Liver (tissue), 8 donors: ENCODE measurements at regions not wholly inside any gene's neighbourhood (a gene's known extent, or its start where the extent isn't known, plus 50 kb on each side); places are given as distances from the start of the nearest gene placed in this dataset.

ENCODE experiments used
- DNase-seq: peaks from one replicate; pipeline ENCODE4 v3.0.0-alpha.2; 2017; ENCODE audit warnings: low spot score
- H3K27ac ChIP-seq, 2 donors: one replicate each; pipeline ENCODE4 v1.7.0; 2013; ENCODE audit warnings: inconsistent platforms in 2 of 2, low read length in 2 of 2, control low read depth in 1 of 2, low read depth in 1 of 2, mild to moderate bottlenecking in 1 of 2
- H3K27me3 ChIP-seq, 4 donors: one replicate each; pipeline versions ENCODE4 v1.6.1 to v1.7.0; 2013; ENCODE audit warnings: low read length in 3 of 4, inconsistent platforms in 1 of 4, mild to moderate bottlenecking in 1 of 4, moderate library complexity in 1 of 4; ENCODE audit not compliant: control insufficient read depth in 4 of 4, insufficient read depth in 4 of 4
- H3K36me3 ChIP-seq, 4 donors: one replicate each; pipeline versions ENCODE4 v1.6.1 to v1.7.0; 2013; ENCODE audit warnings: low read length in 3 of 4, mild to moderate bottlenecking in 3 of 4, low read depth in 1 of 4, moderate library complexity in 1 of 4; ENCODE audit not compliant: control insufficient read depth in 4 of 4, insufficient read depth in 3 of 4
- H3K4me1 ChIP-seq, 4 donors: one replicate each; pipeline versions ENCODE4 v1.6.1 to v1.7.0; 2013; ENCODE audit warnings: low read length in 3 of 4, mild to moderate bottlenecking in 3 of 4, moderate library complexity in 1 of 4; ENCODE audit not compliant: control insufficient read depth in 4 of 4, insufficient read depth in 4 of 4
- H3K4me3 ChIP-seq, 3 donors: one replicate each; pipeline versions ENCODE4 v1.6.1 to v1.7.0; 2013; ENCODE audit warnings: low read length in 3 of 3, control low read depth in 1 of 3, low read depth in 1 of 3, mild to moderate bottlenecking in 1 of 3
- H3K9ac ChIP-seq, 2 donors: one replicate each; pipeline ENCODE4 v1.7.0; 2013; ENCODE audit warnings: low read length in 2 of 2, mild to moderate bottlenecking in 2 of 2, moderate library complexity in 2 of 2, control low read depth in 1 of 2, low read depth in 1 of 2
- H3K9me3 ChIP-seq, 4 donors: one replicate each; pipeline versions ENCODE4 v1.6.1 to v1.7.0; 2013; ENCODE audit warnings: low read length in 3 of 4; ENCODE audit not compliant: control insufficient read depth in 4 of 4
- EGR1 ChIP-seq, 2 donors: IDR thresholded peaks; 2 replicates each; pipeline ENCODE4 v1.6.1; 2016 to 2018; ENCODE audit warnings: antibody characterized with exemption in 2 of 2, low read depth in 2 of 2
- FOXA1 ChIP-seq: IDR thresholded peaks from 2 replicates; pipeline ENCODE4 v1.6.1; 2016; ENCODE audit warnings: antibody characterized with exemption
- GABPA ChIP-seq, 2 donors: IDR thresholded peaks in 1 of 2; conservative IDR thresholded peaks in 1 of 2; 2 replicates each; pipeline ENCODE4 v1.6.1; 2016; ENCODE audit warnings: antibody characterized with exemption in 2 of 2, mild to moderate bottlenecking in 1 of 2, moderate library complexity in 1 of 2
- HNF4A ChIP-seq, 2 donors: conservative IDR thresholded peaks; 2 replicates each; pipeline ENCODE4 v1.6.1; 2016; ENCODE audit warnings: antibody characterized with exemption in 2 of 2, mild to moderate bottlenecking in 2 of 2
- JUND ChIP-seq, 2 donors: IDR thresholded peaks; 2 replicates each; pipeline ENCODE4 v1.6.1; 2016; ENCODE audit warnings: antibody characterized with exemption in 2 of 2
- NR2F2 ChIP-seq: IDR thresholded peaks from 2 replicates; pipeline ENCODE4 v1.6.1; 2016; ENCODE audit warnings: antibody characterized with exemption
- RAD21 ChIP-seq, 2 donors: IDR thresholded peaks; 2 replicates each; pipeline ENCODE4 v1.6.1; 2016; ENCODE audit warnings: antibody characterized with exemption in 2 of 2, mild to moderate bottlenecking in 2 of 2
- RXRA ChIP-seq, 2 donors: IDR thresholded peaks; 2 replicates each; pipeline ENCODE4 v1.6.1; 2017 to 2018; ENCODE audit warnings: antibody characterized with exemption in 2 of 2, mild to moderate bottlenecking in 1 of 2
- SP1 ChIP-seq: IDR thresholded peaks from 2 replicates; pipeline ENCODE4 v1.6.1; 2018; ENCODE audit warnings: antibody characterized with exemption, mild to moderate bottlenecking
- TAF1 ChIP-seq: conservative IDR thresholded peaks from 2 replicates; pipeline ENCODE4 v1.6.1; 2016; ENCODE audit warnings: antibody characterized with exemption, mild to moderate bottlenecking
- YY1 ChIP-seq: IDR thresholded peaks from 2 replicates; pipeline ENCODE4 v1.6.1; 2016; ENCODE audit warnings: antibody characterized with exemption, mild to moderate bottlenecking
- WGBS: extraction: QIAGEN DNeasy Blood & Tissue Kit; methylation state at CpG from one replicate; pipeline ENCODE4 v1.1.7; 2013; 5-methylcytosine and 5-hydroxymethylcytosine counted together
- TF ChIP-seq, protein P1 (sequence below): IDR thresholded peaks from 2 replicates; pipeline ENCODE4 v1.6.1; 2016; ENCODE audit warnings: antibody characterized with exemption, mild to moderate bottlenecking
- TF ChIP-seq, protein P2 (sequence below): IDR thresholded peaks from 2 replicates; pipeline ENCODE4 v1.6.1; 2016; ENCODE audit warnings: antibody characterized with exemption
- TF ChIP-seq, protein P3 (sequence below): IDR thresholded peaks from 2 replicates; pipeline ENCODE4 v1.6.1; 2016; ENCODE audit warnings: antibody characterized with exemption
- TF ChIP-seq, protein P4 (sequence below): fragments of 150-350 bp; IDR thresholded peaks from 2 replicates; pipeline ENCODE4 v1.5.1; 2017; ENCODE audit warnings: improper control_type of control experiment, low read depth, low read length; ENCODE audit not compliant: missing input control
- donor health status: healthy.
- donor health status: healthy.
- donor health status: healthy.
- donor health status: healthy.
- donor health status: healthy.

DNA sequence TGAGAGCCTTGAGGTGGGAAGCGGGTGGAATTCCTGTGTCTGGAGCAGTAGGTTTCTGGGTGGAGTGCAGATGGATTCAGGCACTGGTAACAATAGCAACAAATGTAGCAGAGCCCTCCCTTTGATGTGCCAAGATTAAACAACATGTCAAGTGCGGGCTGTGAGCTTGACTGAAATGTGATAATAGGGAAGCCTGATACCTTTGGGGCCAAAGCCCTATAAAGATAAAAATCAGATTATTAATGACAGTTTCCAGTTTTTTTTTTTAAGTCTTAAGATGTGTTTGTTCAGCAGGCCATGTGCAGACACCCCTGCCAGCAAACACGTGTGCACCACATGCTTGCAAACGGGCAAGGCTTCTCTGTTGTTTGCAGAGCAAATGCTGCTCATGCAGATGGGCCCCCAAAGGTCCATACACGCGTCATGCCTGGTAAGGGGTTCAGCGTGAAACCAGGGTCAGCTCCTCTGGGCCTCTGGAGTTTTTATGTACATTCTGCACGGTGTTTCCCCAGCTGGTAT lies 193.2 kb downstream of the GADD45G start:
- Histone ChIP-seq H3K4me1 (peaks cover 13 to 65% (median 51%) of the 10 kb centered on the region in 4 donors), H3K4me3 (no peak overlapping the region), H3K27ac (no peak overlapping the region), H3K9ac (no peak overlapping the region), H3K9me3 (no peaks in the 10 kb centered on the region), H3K36me3 (no peaks in the 10 kb centered on the region), H3K27me3 (no peaks in the 10 kb centered on the region)
- DNase-seq = no peak
- TF ChIP-seq RAD21 (IDR thresholded peaks at IDR 0.05) (peak in 1 of 2 donors; percentile 3), YY1 (no peak), HNF4A (conservative IDR thresholded peaks at IDR 0.05) (peak in 1 of 2 donors; percentile 44), RXRA (IDR thresholded peaks at IDR 0.05) (peak; percentile 39 to 56)
- TF ChIP-seq, protein P1, sequence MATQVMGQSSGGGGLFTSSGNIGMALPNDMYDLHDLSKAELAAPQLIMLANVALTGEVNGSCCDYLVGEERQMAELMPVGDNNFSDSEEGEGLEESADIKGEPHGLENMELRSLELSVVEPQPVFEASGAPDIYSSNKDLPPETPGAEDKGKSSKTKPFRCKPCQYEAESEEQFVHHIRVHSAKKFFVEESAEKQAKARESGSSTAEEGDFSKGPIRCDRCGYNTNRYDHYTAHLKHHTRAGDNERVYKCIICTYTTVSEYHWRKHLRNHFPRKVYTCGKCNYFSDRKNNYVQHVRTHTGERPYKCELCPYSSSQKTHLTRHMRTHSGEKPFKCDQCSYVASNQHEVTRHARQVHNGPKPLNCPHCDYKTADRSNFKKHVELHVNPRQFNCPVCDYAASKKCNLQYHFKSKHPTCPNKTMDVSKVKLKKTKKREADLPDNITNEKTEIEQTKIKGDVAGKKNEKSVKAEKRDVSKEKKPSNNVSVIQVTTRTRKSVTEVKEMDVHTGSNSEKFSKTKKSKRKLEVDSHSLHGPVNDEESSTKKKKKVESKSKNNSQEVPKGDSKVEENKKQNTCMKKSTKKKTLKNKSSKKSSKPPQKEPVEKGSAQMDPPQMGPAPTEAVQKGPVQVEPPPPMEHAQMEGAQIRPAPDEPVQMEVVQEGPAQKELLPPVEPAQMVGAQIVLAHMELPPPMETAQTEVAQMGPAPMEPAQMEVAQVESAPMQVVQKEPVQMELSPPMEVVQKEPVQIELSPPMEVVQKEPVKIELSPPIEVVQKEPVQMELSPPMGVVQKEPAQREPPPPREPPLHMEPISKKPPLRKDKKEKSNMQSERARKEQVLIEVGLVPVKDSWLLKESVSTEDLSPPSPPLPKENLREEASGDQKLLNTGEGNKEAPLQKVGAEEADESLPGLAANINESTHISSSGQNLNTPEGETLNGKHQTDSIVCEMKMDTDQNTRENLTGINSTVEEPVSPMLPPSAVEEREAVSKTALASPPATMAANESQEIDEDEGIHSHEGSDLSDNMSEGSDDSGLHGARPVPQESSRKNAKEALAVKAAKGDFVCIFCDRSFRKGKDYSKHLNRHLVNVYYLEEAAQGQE = no peak
- WGBS = 44% methylated on average over 8 of the region's 8 CpGs

DNA sequence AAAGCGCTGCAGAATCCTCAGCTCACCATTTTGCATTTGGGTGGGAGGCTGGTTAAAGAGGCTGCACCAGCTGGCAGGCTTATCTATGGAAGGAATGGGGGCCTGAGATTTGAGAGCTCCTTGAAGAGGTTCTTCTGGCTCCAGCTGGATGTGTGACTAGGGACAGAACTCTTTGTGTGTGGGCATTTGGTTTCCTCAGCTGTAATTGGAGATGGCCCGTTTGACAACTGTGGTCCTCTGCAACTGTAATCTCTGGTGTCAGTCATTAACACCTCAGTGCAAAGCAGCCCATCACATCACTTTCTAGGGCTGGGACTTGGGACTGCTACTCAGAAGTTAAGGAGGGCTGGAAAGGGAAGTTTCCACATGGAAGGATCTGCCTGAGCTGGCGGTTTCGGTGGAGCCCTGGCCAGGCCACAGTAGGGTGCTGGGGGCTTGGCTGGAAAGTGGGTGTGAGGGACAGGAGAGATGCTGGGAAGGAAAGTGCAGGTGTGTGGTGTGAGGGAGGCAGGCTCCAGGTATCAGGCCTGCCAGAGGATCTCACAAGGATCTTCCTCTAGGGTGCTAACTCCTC lies 193.8 kb downstream of the GADD45G start:
- no peaks in the 10 kb centered on the region for H3K36me3 ChIP-seq
- H3K9ac ChIP-seq = no peak overlapping the region
- 90% methylated on average over 4 of the region's 4 CpGs for WGBS
- DNase-seq = no peak
- peaks cover 9 to 60% (median 48%) of the 10 kb centered on the region in 4 donors for H3K4me1 ChIP-seq
- H3K4me3 ChIP-seq = no peak overlapping the region
- no peaks in the 10 kb centered on the region for H3K9me3 ChIP-seq
- no peaks in the 10 kb centered on the region for H3K27me3 ChIP-seq
- TF ChIP-seq HNF4A (conservative IDR thresholded peaks at IDR 0.05) (no peak), RXRA (IDR thresholded peaks at IDR 0.05) (no peak), RAD21 (IDR thresholded peaks at IDR 0.05) (no peak)
- no peak overlapping the region for H3K27ac ChIP-seq

DNA sequence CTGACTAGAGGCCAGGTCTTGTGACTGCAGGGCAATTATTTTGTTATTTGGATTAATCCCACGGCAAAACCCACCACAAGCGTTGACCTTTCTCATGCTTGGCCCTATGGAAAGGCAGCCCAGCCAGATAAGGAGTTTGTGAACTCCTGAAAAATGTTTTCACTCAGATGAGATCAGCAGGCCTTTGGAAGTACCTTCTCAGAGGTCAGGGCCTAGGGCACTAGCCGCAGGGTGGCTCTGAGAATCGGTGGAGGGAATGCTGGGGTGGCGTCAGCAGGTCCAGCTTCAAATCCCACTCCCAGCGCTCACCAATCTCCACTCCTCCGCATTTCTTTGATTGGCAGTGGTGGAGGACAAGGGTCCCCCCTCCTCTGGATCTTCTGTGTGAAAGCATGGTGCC lies 194.4 kb downstream of the GADD45G start:
- Histone ChIP-seq H3K36me3 (no peaks in the 10 kb centered on the region), H3K9me3 (no peaks in the 10 kb centered on the region), H3K4me1 (peaks cover 9 to 54% (median 43%) of the 10 kb centered on the region in 4 donors), H3K4me3 (no peak overlapping the region), H3K27me3 (no peaks in the 10 kb centered on the region), H3K9ac (no peak overlapping the region), H3K27ac (no peak overlapping the region)
- no peak for DNase-seq
- no peak for TF ChIP-seq FOXA1
- TF ChIP-seq JUND (IDR thresholded peaks at IDR 0.05) = no peak
- TF ChIP-seq HNF4A (conservative IDR thresholded peaks at IDR 0.05) = no peak
- TF ChIP-seq EGR1 (IDR thresholded peaks at IDR 0.05; ENCODE audit: low read depth in 2 of 2) = no peak
- TF ChIP-seq RXRA (IDR thresholded peaks at IDR 0.05) = no peak
- no peak for TF ChIP-seq SP1
- TF ChIP-seq, protein P2, sequence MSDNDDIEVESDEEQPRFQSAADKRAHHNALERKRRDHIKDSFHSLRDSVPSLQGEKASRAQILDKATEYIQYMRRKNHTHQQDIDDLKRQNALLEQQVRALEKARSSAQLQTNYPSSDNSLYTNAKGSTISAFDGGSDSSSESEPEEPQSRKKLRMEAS = no peak
- TF ChIP-seq GABPA (IDR thresholded peaks at IDR 0.05 in 1 of 2, conservative IDR thresholded peaks at IDR 0.05 in 1 of 2) = no peak
- TF ChIP-seq TAF1 = no peak
- TF ChIP-seq NR2F2 = no peak
- TF ChIP-seq, protein P3, sequence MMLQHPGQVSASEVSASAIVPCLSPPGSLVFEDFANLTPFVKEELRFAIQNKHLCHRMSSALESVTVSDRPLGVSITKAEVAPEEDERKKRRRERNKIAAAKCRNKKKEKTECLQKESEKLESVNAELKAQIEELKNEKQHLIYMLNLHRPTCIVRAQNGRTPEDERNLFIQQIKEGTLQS = no peak
- TF ChIP-seq RAD21 (IDR thresholded peaks at IDR 0.05) = no peak
- TF ChIP-seq, protein P4, sequence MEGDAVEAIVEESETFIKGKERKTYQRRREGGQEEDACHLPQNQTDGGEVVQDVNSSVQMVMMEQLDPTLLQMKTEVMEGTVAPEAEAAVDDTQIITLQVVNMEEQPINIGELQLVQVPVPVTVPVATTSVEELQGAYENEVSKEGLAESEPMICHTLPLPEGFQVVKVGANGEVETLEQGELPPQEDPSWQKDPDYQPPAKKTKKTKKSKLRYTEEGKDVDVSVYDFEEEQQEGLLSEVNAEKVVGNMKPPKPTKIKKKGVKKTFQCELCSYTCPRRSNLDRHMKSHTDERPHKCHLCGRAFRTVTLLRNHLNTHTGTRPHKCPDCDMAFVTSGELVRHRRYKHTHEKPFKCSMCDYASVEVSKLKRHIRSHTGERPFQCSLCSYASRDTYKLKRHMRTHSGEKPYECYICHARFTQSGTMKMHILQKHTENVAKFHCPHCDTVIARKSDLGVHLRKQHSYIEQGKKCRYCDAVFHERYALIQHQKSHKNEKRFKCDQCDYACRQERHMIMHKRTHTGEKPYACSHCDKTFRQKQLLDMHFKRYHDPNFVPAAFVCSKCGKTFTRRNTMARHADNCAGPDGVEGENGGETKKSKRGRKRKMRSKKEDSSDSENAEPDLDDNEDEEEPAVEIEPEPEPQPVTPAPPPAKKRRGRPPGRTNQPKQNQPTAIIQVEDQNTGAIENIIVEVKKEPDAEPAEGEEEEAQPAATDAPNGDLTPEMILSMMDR = no peak
- 96% methylated on average over 7 of the region's 7 CpGs for WGBS
